HepG2 (cell line): ENCODE measurements at regions not wholly inside any gene's neighbourhood (a gene's known extent, or its start where the extent isn't known, plus 50 kb on each side); places are given as distances from the start of the nearest gene placed in this dataset.

Experiments used
- ATAC-seq: fragments of 200-7000 bp; cut with Tn5 transposase; 3 replicates; pipeline ENCODE4 v1.9.1; 2020; ENCODE audit warnings: mild to moderate bottlenecking, moderate library complexity
- BruUV-seq: library from RNA; stranded (reverse); fragments of 400-500 nt; replicated peaks from 2 replicates; lab custom pipeline; 2021; lab: Mats Ljungman, UMichigan
- CTCF ChIA-PET: fragments of 300-600 bp; formaldehyde crosslinking; extraction: SDS; loops from one replicate; lab custom pipeline; 2021; ENCODE audit warnings: low total read pairs, inconsistent platforms, low intra/inter-chr PET ratio; lab: Yijun Ruan, JAX
- POLR2A ChIA-PET: fragments of 350-600 bp; sonication (Branson Sonifier 250); formaldehyde crosslinking; loops from one replicate; lab custom pipeline; 2020; ENCODE audit warnings: antibody characterized with exemption, inconsistent platforms; lab: Yijun Ruan, JAX
- DNase-seq: peaks from one replicate; pipeline ENCODE4 v3.0.0-alpha.2; 2015; ENCODE audit warnings: low spot score
- FAIRE-seq: peaks from 3 replicates; lab custom pipeline; 2011; peaks lifted over from hg19 to GRCh38; lab: Jason Lieb, UNC
- H2AFZ ChIP-seq: one replicate; pipeline ENCODE4 v1.6.1; 2011; ENCODE audit warnings: low read length, inconsistent platforms
- H3K27ac ChIP-seq: fragments of 300-600 bp; 3 replicates; pipeline ENCODE4 v1.8.0; 2011; ENCODE audit warnings: mixed run types, mild to moderate bottlenecking, mixed read lengths, low read length, inconsistent platforms; ENCODE audit not compliant: insufficient read depth; ENCODE audit errors: extremely low read length
- H3K27me3 ChIP-seq, 2 experiments: fragments of 200-600 bp in 1 of 2; 2 replicates in 1 of 2; 3 replicates in 1 of 2; pipeline versions ENCODE4 v1.6.0 to v1.8.0; 2011; ENCODE audit warnings: low read length in 2 of 2, mild to moderate bottlenecking in 2 of 2, moderate library complexity in 2 of 2, inconsistent platforms in 1 of 2; ENCODE audit not compliant: insufficient read depth in 2 of 2, control insufficient read depth in 1 of 2
- H3K36me3 ChIP-seq, 2 experiments: fragments of 200-600 bp in 1 of 2; replicated peaks in 1 of 2; 2 replicates in 1 of 2; 3 replicates in 1 of 2; pipeline versions ENCODE4 v1.5.1 to v1.8.0; 2011; ENCODE audit warnings: low read length in 2 of 2, inconsistent platforms in 1 of 2; ENCODE audit not compliant: insufficient read depth in 2 of 2, control insufficient read depth in 1 of 2
- H3K4me1 ChIP-seq: 2 replicates; pipeline ENCODE4 v1.5.1; 2012; ENCODE audit warnings: low read length, inconsistent platforms; ENCODE audit not compliant: insufficient read depth
- H3K4me2 ChIP-seq: 2 replicates; pipeline ENCODE4 v1.6.0; 2011; ENCODE audit warnings: low read depth, low read length, inconsistent platforms
- H3K4me3 ChIP-seq, 3 experiments: fragments of 200-600 bp in 1 of 3; sonication (generic), shearing (Covaris generic) in 1 of 3; replicated peaks in 1 of 3; 2 replicates each; pipeline ENCODE4 v1.5.1; 2011 to 2016; ENCODE audit warnings: low read length in 3 of 3, inconsistent platforms in 2 of 3, low read depth in 2 of 3, mild to moderate bottlenecking in 2 of 3, control low read depth in 1 of 3, mixed read lengths in 1 of 3; ENCODE audit not compliant: insufficient read depth in 1 of 3
- H3K79me2 ChIP-seq: one replicate; pipeline ENCODE4 v1.6.1; 2011; ENCODE audit warnings: low read length, inconsistent platforms; ENCODE audit not compliant: insufficient read depth
- H3K9ac ChIP-seq: 2 replicates; pipeline ENCODE4 v1.6.0; 2011; ENCODE audit warnings: mild to moderate bottlenecking, low read depth, low read length, inconsistent platforms; ENCODE audit not compliant: insufficient read depth
- H3K9me3 ChIP-seq: 2 replicates; pipeline ENCODE4 v1.5.1; 2012; ENCODE audit warnings: mild to moderate bottlenecking, low read length
- H4K20me1 ChIP-seq: 2 replicates; pipeline ENCODE4 v1.6.0; 2011; ENCODE audit warnings: inconsistent platforms, mild to moderate bottlenecking, low read length, moderate library complexity; ENCODE audit not compliant: insufficient read depth
- ATAD3A ChIP-seq: sonication (generic); formaldehyde crosslinking; IDR thresholded peaks from 2 replicates; pipeline ENCODE4 v1.4.0; 2020; ENCODE audit warnings: missing genetic modification reagents
- MEIS2 ChIP-seq: sonication (generic); formaldehyde crosslinking; IDR thresholded peaks from 2 replicates; pipeline ENCODE4 v1.9.0; 2021; ENCODE audit warnings: mild to moderate bottlenecking, missing genetic modification reagents
- PRPF4 ChIP-seq: fragments of 200-400 bp; formaldehyde crosslinking; IDR thresholded peaks from 2 replicates; pipeline ENCODE4 v1.6.1; 2016; ENCODE audit warnings: low read length, low read depth; ENCODE audit not compliant: poor library complexity, severe bottlenecking
- SAFB2 ChIP-seq: sonication (generic); formaldehyde crosslinking; IDR thresholded peaks from 2 replicates; pipeline ENCODE4 v1.5.1; 2020; ENCODE audit warnings: missing genetic modification reagents, low read depth, mild to moderate bottlenecking, borderline replicate concordance
- SCMH1 ChIP-seq: sonication (generic); formaldehyde crosslinking; IDR thresholded peaks from 2 replicates; pipeline ENCODE4 v1.9.0; 2021; ENCODE audit warnings: missing genetic modification reagents, mild to moderate bottlenecking, borderline replicate concordance
- SIN3B ChIP-seq: fragments of 150-350 bp; IDR thresholded peaks from 2 replicates; pipeline ENCODE4 v1.6.1; 2014; ENCODE audit warnings: low read length
- SMYD3 ChIP-seq: sonication (generic); formaldehyde crosslinking; IDR thresholded peaks from 2 replicates; pipeline ENCODE4 v1.8.1; 2023; ENCODE audit warnings: mild to moderate bottlenecking, missing genetic modification reagents
- TCF7L2 ChIP-seq: IDR thresholded peaks from 2 replicates; pipeline ENCODE4 v1.6.1; 2011; ENCODE audit warnings: mild to moderate bottlenecking, low read depth, low read length, moderate library complexity
- ZNF292 ChIP-seq: sonication (generic); formaldehyde crosslinking; IDR thresholded peaks from 2 replicates; pipeline ENCODE4 v1.8.1; 2022; ENCODE audit warnings: mild to moderate bottlenecking, low read depth, missing genetic modification reagents, borderline replicate concordance
- ZNF629 ChIP-seq: sonication (generic); formaldehyde crosslinking; conservative IDR thresholded peaks from 2 replicates; pipeline ENCODE4 v1.5.0; 2020; ENCODE audit warnings: missing genetic modification reagents
- ZSCAN12 ChIP-seq: sonication (generic); formaldehyde crosslinking; IDR thresholded peaks from 2 replicates; pipeline ENCODE4 v1.9.0; 2021; ENCODE audit warnings: mild to moderate bottlenecking, missing genetic modification reagents
- WGBS: methylation state at CpG from one replicate; pipeline ENCODE4 v1.1.6; 2017; ENCODE audit warnings: low lambda C conversion rate; 5-methylcytosine and 5-hydroxymethylcytosine counted together
- in situ Hi-C: cut with HindIII; loops from 2 replicates; pipeline ENCODE4 v1.10.0; 2017; ENCODE audit warnings: low pct_unique_long_range_greater_than_20kb; ENCODE audit not compliant: extremely low pct_ligation_motif_present
- intact Hi-C: fragments of 100-400 bp; cut with micrococcal nuclease; formaldehyde crosslinking; loops from one replicate; pipeline ENCODE4 v1.10.0; 2022; ENCODE audit not compliant: unreplicated experiment

DNA sequence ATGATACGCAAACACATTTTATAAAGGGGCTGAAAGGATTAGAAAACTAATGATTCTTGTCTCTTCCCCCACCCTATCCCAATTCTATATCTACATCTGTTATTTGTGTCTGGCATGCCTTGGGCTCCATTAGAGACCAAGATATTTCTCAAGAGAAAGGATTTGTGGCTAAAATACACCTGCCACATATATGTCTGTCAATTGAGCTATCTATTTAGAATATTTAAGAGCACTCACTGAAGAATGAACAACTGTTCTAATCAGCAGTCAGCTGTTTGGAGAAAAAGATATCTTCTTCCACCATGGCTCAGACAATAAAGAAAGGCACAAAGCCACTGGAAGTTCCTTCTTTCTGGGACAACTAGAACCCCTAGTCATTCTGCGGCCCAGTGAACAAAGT is 61.7 kb upstream of the LRRN1 start:
- ChIA-PET POLR2A (no interaction called here), CTCF (no interaction called here)
- H3K79me2 ChIP-seq, result no peaks in the 10 kb centered on the region
- no peak for ATAC-seq
- H2AFZ ChIP-seq, result no peak overlapping the region
- intact Hi-C loops, result no loop called here
- WGBS, result 47% methylated on average over 2 of the region's 2 CpGs
- no peak for TF ChIP-seq PRPF4
- no peak for TF ChIP-seq MEIS2
- no peak for TF ChIP-seq ZNF292 (CRISPR knock-in tag)
- no peak for TF ChIP-seq SAFB2
- TF ChIP-seq ZSCAN12 (CRISPR knock-in tag), result no peak
- TF ChIP-seq SCMH1, result no peak
- TF ChIP-seq SIN3B, result no peak
- no peak for TF ChIP-seq SMYD3
- H3K4me3 ChIP-seq, result no peak overlapping the region
- H3K9me3 ChIP-seq, result no peaks in the 10 kb centered on the region
- no peak overlapping the region for H3K9ac ChIP-seq
- H3K27me3 ChIP-seq, result no peaks in the 10 kb centered on the region
- H3K36me3 ChIP-seq, result no peaks in the 10 kb centered on the region
- no peak for FAIRE-seq
- no peak for DNase-seq
- no TSS peak for BruUV-seq
- H4K20me1 ChIP-seq, result no peaks in the 10 kb centered on the region
- H3K4me1 ChIP-seq, result no peaks in the 10 kb centered on the region
- in situ Hi-C loops, result no loop called here
- H3K4me2 ChIP-seq, result no peak overlapping the region
- H3K27ac ChIP-seq, result no peak overlapping the region

DNA sequence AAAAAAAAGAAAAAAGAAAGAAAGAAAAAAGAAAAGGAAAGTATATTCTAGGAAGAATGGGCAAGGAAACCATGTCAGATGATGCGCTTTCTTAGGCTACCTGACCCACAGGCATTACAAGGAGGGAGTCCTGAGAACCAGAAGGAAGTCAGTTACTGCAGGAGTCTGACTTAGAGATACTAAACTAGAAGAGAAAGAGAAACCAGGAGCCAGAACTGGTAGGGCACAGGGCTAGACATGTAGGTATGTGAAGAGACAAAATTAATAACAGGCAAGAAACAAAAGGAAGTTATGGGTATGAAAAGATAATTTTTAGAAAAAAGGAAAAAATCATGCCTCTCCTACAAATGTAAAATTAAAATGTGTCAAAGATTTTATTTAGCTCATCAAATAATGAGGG is 63.3 kb upstream of the LRRN1 start:
- Histone ChIP-seq H3K27ac (no peak overlapping the region), H3K36me3 (no peaks in the 10 kb centered on the region), H3K4me1 (no peaks in the 10 kb centered on the region), H3K27me3 (no peaks in the 10 kb centered on the region), H3K9ac (no peak overlapping the region), H3K9me3 (no peaks in the 10 kb centered on the region), H3K79me2 (no peaks in the 10 kb centered on the region)
- 9% methylated on average over 1 of the region's 1 CpG for WGBS
- FAIRE-seq (no peak), DNase-seq (no peak)
- intact Hi-C loops, result no loop called here
- TF ChIP-seq TCF7L2 (no peak), ATAD3A (no peak), ZNF629 (no peak)
- TF ChIP-seq, all 625 proteins: peak for 0
- no TSS peak for BruUV-seq
- ChIA-PET POLR2A (no interaction called here), CTCF (no interaction called here)
- no peak for ATAC-seq
- Histone ChIP-seq H4K20me1 (no peaks in the 10 kb centered on the region), H3K4me2 (no peak overlapping the region), H2AFZ (no peak overlapping the region), H3K4me3 (no peak overlapping the region)
- in situ Hi-C loops, result no loop called here
